Stomach (tissue), 8 donors: ENCODE measurements at regions not wholly inside any gene's neighbourhood (a gene's known extent, or its start where the extent isn't known, plus 50 kb on each side); places are given as distances from the start of the nearest gene placed in this dataset.

Source experiments
- DNase-seq, 2 donors: peaks; one replicate each; pipeline versions ENCODE4 v3.0.0 to v3.0.0-alpha.2; 2013 to 2019
- H3K27ac ChIP-seq, 5 donors: fragments of 200-600 bp in 4 of 5; sonication (generic) in 4 of 5; one replicate each; pipeline ENCODE4 v1.5.1; 2013 to 2019; ENCODE audit warnings: mild to moderate bottlenecking in 1 of 5, moderate library complexity in 1 of 5
- H3K27me3 ChIP-seq, 3 donors: fragments of 200-600 bp; sonication (generic); one replicate each; pipeline ENCODE4 v1.5.1; 2017 to 2019; ENCODE audit warnings: mixed run types in 1 of 3
- H3K36me3 ChIP-seq, 4 donors: fragments of 200-600 bp; sonication (generic); 1 replicate in 3 of 4; 2 replicates in 1 of 4; pipeline ENCODE4 v1.5.1; 2016 to 2019
- H3K4me1 ChIP-seq, 4 donors: fragments of 200-600 bp; sonication (generic); one replicate each; pipeline ENCODE4 v1.5.1; 2016 to 2019
- H3K4me3 ChIP-seq, 4 donors: fragments of 200-600 bp; sonication (generic) in 3 of 4; one replicate each; pipeline ENCODE4 v1.5.1; 2016 to 2019; ENCODE audit warnings: mild to moderate bottlenecking in 1 of 4
- H3K9me3 ChIP-seq, 4 donors: fragments of 200-600 bp; sonication (generic); one replicate each; pipeline ENCODE4 v1.5.1; 2016 to 2019
- CTCF ChIP-seq, 7 experiments: fragments of 450-650 bp in 4 of 7; fragments of 200-600 bp in 3 of 7; sonication (generic) in 3 of 7; IDR thresholded peaks; one replicate each; pipeline ENCODE4 v1.5.1; 2016 to 2019; ENCODE audit warnings: antibody characterized with exemption in 7 of 7, control low read depth in 2 of 7, mild to moderate bottlenecking in 1 of 7
- EP300 ChIP-seq: sonication (generic); formaldehyde crosslinking; IDR thresholded peaks from one replicate; pipeline ENCODE4 v1.6.1; 2017; ENCODE audit warnings: antibody characterized with exemption
- POLR2A ChIP-seq, 4 donors: fragments of 450-650 bp; IDR thresholded peaks; one replicate each; pipeline ENCODE4 v1.6.1; 2016; ENCODE audit warnings: antibody characterized with exemption in 4 of 4, control low read depth in 2 of 4, mild to moderate bottlenecking in 1 of 4, moderate library complexity in 1 of 4
- POLR2AphosphoS5 ChIP-seq, 3 donors: sonication (generic); formaldehyde crosslinking; IDR thresholded peaks; one replicate each; pipeline ENCODE4 v1.6.1; 2016; ENCODE audit warnings: antibody characterized with exemption in 3 of 3
- WGBS, 5 donors: extraction: QIAGEN DNeasy Blood & Tissue Kit in 3 of 5; methylation state at CpG; one replicate each; pipeline versions ENCODE4 v1.1.5 to v1.1.7; 2013 to 2018; 5-methylcytosine and 5-hydroxymethylcytosine counted together
- intact Hi-C: fragments of 100-400 bp; cut with DNase I; formaldehyde crosslinking; loops from one replicate; pipeline ENCODE4 v1.15.1; 2023; ENCODE audit warnings: low total_unique reads
- donor health status: healthy with polysubstance abuse.
- donor health status: Bipolar disorder and iron deficiency.
- donor health status: healthy.

DNA sequence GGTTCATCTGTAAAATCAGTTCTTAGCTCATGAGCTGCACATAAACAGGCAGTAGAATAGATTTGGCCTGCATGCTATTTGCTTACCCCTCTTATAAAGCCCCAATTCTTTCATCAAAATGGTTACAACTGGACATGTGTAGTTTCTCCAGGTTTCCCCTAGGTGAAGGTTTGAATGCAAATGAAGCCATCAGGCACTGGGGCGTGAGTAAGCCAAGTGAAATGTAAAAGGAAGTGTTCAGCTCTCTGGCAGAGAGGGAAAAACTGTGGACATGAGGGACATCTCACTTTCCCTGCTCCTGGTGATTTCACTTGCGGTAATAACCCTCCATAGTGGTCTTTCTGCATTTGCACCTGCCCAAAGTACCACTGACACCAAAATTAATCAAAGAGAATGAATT is 1402.3 kb upstream of the LRRTM1 start:
- no peaks in the 10 kb centered on the region for H3K27me3 ChIP-seq
- no peaks in the 10 kb centered on the region for H3K4me1 ChIP-seq
- no peak for TF ChIP-seq CTCF (IDR thresholded peaks at IDR 0.05)
- TF ChIP-seq EP300, result no peak
- no peak for TF ChIP-seq POLR2A (IDR thresholded peaks at IDR 0.05)
- no peak for TF ChIP-seq POLR2AphosphoS5 (IDR thresholded peaks at IDR 0.05)
- no peak for DNase-seq
- no peak overlapping the region for H3K4me3 ChIP-seq
- WGBS, 5 donors, result 85 to 91% (median 89%) methylated on average over 2 of the region's 2 CpGs
- intact Hi-C loops, result no loop called here
- H3K27ac ChIP-seq, result no peak overlapping the region
- no peaks in the 10 kb centered on the region for H3K36me3 ChIP-seq
- no peaks in the 10 kb centered on the region for H3K9me3 ChIP-seq

- H3K36me3 ChIP-seq, result no peaks in the 10 kb centered on the region
- H3K4me1 ChIP-seq, result no peaks in the 10 kb centered on the region
- no peak overlapping the region for H3K27ac ChIP-seq
- no peaks in the 10 kb centered on the region for H3K27me3 ChIP-seq
- intact Hi-C loops, result no loop called here
- TF ChIP-seq EP300, result no peak
- TF ChIP-seq CTCF (IDR thresholded peaks at IDR 0.05), result no peak
- no peak for TF ChIP-seq POLR2AphosphoS5 (IDR thresholded peaks at IDR 0.05)
- no peak for TF ChIP-seq POLR2A (IDR thresholded peaks at IDR 0.05)
- 74 to 95% (median 86%) methylated on average over 2 of the region's 2 CpGs for whole genome bisulfite sequencing, 5 donors
- no peaks in the 10 kb centered on the region for H3K9me3 ChIP-seq
- H3K4me3 ChIP-seq, result no peak overlapping the region
- DNase-seq, result no peak
Measured at GRCh38 chr2:81703831-81704230, 1399.3 kb upstream of the LRRTM1 start.

- intact Hi-C loops, result no loop called here
- no peak for DNase-seq
- H3K27ac ChIP-seq, result no peak overlapping the region
- no peaks in the 10 kb centered on the region for H3K27me3 ChIP-seq
- no peaks in the 10 kb centered on the region for H3K9me3 ChIP-seq
- TF ChIP-seq POLR2AphosphoS5 (IDR thresholded peaks at IDR 0.05) (no peak), EP300 (no peak), CTCF (IDR thresholded peaks at IDR 0.05) (no peak), POLR2A (IDR thresholded peaks at IDR 0.05) (no peak)
- H3K4me3 ChIP-seq, result no peak overlapping the region
- no peaks in the 10 kb centered on the region for H3K4me1 ChIP-seq
- H3K36me3 ChIP-seq, result no peaks in the 10 kb centered on the region
- WGBS, 5 donors, result 77 to 89% (median 82%) methylated on average over 3 of the region's 3 CpGs
Measured at GRCh38 chr2:81692566-81692965, 1388.0 kb upstream of the LRRTM1 start.

DNA sequence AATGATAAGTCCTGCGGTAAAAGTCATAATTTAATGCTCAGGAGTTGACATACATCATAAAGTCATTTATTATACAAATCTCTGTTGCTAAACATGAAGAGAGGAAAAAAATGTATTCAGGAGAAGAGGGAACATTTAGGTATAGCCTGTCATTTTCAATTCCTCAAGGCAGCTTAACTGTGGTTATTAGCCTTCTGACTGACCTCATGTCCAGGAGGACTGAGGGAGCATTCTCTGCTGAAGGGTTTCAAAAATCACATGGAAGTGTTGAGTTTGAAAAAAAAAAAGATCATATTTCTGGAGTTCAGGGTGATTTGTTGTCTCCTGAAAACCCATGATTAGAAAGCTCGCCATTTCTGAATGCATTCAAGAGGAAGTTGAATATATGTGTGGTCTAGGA is 1371.1 kb upstream of the LRRTM1 start:
- intact Hi-C loops, result no loop called here
- no peaks in the 10 kb centered on the region for H3K36me3 ChIP-seq
- TF ChIP-seq POLR2AphosphoS5 (IDR thresholded peaks at IDR 0.05) (no peak), POLR2A (IDR thresholded peaks at IDR 0.05) (no peak), EP300 (no peak), CTCF (IDR thresholded peaks at IDR 0.05) (no peak)
- H3K27ac ChIP-seq, result no peak overlapping the region
- no peaks in the 10 kb centered on the region for H3K27me3 ChIP-seq
- H3K4me1 ChIP-seq, result no peaks in the 10 kb centered on the region
- H3K4me3 ChIP-seq, result no peak overlapping the region
- DNase-seq, result no peak
- no peaks in the 10 kb centered on the region for H3K9me3 ChIP-seq
- WGBS, 5 donors, result 73 to 82% (median 77%) methylated on average over 2 of the region's 2 CpGs
